Activated T-cell treated with anti-CD3 and anti-CD28 coated beads, Interleukin-2, amount 50 U/mL, for 1 hour (primary cell): ENCODE measurements at regions not wholly inside any gene's neighbourhood (a gene's known extent, or its start where the extent isn't known, plus 50 kb on each side); places are given as distances from the start of the nearest gene placed in this dataset.

ENCODE experiments used
- DNase-seq: peaks from one replicate; pipeline ENCODE4 v3.0.0-alpha.2; 2020

DNA sequence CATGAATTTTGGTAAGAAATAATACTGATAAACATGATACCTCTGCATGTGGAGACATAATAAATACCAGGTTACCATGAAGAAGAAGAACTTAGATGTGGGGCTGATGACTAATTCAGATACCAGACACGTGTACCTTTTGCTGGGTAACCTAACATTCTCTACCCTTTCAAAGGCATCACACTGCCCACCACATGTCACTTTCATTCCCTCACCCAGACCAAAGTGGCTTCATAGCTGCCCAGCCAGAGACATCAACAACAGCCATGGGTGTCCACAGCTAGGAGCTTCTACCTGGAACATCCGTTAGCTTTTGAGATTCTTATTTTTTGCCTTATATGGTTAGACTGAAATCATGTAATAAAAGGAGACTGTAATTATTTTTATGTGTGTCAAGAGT is 396.8 kb downstream of the MED10 start:
- DNase-seq, result no peak

DNA sequence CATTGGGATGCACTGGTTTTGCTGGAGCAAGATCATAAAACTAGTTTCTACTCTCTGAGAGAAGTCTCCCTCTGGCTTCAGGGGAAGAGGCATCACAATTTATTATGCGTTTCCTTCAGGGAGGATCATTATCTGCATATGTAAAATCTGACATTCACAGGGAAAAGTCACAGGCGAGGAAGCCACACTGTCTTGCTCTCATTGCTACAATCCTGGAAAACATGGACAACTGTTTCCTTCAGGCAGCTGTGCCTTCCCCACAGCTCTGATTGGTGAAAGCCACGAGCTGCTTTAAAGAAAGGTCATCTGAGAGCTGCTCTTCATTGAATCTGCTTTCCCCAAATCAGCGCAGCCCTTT is 397.8 kb downstream of the MED10 start:
- DNase-seq, result no peak

DNA sequence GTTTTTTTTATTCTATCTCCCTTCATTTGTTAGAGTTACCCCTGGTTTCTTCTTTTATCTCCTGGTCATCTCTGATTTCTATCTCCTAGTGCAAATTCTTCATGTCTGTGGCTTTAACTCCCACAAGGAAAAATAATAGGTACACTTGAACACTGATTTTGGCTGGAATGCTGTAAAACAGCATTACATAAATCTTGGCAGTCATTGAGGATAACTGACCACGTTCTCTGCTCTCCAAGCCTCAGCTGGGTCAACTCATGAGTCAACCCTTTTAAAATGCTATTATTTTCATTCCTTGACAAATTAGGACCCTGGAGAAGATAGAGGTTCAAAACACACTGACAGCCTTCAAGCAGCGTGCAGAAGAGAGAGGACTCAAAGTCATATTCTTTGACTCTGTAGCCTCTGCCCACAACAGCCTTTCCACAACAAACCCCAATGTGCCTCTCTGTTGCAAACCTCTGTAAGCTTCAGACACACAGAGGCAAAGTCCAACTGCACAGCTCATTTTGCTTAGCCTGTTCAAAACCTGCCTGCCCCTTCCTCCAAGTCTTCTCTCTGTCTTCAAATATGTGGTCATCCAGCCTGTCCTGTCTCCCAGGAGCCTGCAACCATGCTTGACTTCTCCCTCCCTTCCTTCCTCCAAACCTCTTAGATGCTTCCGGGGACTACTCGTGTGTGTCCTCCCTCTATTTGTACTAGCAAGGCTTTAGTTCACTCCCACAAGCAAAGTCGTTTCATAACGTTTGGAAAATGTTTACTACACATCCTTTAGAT is 398.4 kb downstream of the MED10 start:
- no peak for DNase-seq

GRCh38 chr5:5979377-5979760 is 399.0 kb downstream of the MED10 start:
- DNase-seq, result no peak

GRCh38 chr5:5978501-5979376 is 399.6 kb downstream of the MED10 start:
- DNase-seq, result no peak

GRCh38 chr5:5971203-5971602 is 407.1 kb downstream of the MED10 start:
- no peak for DNase-seq

GRCh38 chr5:5969942-5970483 is 408.3 kb downstream of the MED10 start:
- DNase-seq, result no peak

DNA sequence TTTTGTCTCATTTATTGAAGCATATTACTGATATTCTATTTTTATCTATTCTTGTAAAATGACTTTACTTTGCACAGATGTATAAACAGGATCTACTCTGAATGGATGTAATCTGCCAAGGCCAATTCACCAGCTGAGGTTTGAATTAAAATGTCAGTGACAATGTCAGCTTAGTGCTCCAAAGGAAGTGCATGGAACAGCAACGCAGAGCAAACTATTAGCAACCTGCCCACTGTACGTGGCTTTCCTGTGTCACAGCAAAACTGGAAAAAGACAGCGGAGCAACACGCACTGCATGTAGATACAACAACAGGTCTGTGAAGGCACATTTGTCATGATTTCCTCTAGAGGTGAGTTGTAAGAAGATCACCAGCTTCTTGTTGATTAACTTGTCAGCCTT is 409.4 kb downstream of the MED10 start:
- DNase-seq, result no peak

DNA sequence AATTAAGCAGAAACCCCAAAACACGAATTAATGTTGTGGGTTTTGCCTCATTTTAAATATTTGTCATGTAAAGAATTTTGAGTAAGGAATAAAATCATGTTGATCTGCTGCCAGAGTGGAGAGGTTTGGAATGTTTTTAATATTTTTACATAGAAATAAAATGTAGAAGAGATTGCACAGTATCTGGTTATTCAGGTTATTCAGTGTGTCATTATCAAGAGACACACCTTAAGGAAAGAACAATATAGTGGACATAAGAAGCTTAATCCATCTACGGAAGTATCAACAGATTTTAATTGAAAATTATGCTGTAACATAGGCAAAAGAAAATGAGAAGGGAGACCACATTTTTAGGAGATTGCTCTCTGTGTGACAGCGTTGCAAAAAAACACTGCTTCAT is 410.4 kb downstream of the MED10 start:
- no peak for DNase-seq

GRCh38 chr5:5967373-5967772 is 411.0 kb downstream of the MED10 start:
- DNase-seq, result no peak

DNA sequence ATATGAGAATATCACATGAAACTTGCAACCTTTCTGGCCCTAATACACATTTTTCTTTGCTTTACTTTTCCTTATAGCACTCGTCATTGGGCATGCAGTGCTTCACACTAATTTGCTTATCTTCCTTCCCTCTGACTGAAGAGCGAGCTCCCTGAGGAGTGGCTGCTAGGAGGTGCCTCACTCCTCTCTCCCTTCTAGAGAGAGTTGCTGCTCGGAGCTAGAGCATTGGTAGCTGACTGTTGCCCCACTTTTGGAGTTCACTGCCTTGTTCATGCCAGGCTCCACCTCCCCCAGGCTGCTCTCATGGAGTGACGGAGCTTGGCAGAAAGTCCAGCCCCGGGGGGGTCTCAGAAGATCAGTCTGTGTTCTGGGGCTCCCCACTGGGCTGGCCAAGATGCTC is 413.2 kb downstream of the MED10 start:
- no peak for DNase-seq

- no peak for DNase-seq
Observed at GRCh38 chr5:5964347-5964746, 414.0 kb downstream of the MED10 start.

GRCh38 chr5:5957737-5958136 is 420.6 kb downstream of the MED10 start:
- DNase-seq, result no peak

DNA sequence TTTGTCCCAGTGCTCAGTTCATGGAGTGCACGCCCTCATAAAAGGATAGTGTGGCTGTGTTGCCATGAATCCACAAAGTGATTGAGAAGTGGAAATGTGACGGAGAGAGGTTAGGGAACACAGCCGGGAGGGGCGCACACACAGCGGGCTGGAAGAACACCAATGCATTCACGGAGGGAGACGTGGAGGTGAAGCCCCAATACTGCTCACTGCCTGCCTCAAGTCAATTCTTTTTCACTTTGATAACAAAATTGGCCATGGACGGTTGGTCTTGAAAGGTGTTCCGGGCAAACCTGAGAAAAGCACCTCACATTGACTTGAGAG is 424.1 kb downstream of the MED10 start:
- DNase-seq, result no peak

GRCh38 chr5:5953584-5954274 is 424.6 kb downstream of the MED10 start:
- no peak for DNase-seq

DNA sequence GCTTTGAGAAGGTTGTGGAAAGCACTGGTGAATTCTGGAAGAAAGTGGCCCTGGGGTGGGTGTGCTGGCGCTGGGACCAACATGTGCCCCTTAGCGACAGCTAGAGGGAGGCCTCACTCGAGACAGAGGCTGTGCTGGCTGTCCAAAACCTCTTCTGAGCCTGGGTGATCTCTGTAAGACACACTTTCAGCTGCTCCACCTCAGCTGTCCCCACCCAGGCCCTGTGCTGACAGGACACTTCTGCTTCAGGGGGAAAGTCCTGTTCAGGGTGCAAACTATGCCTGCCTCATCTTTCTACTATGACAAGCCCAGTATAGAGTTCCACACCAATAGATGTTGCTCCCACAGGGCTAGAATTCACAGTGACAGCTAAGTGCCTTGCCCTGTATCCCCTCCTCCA is 426.4 kb downstream of the MED10 start:
- no peak for DNase-seq

GRCh38 chr5:5950658-5951057 is 427.7 kb downstream of the MED10 start:
- no peak for DNase-seq

- DNase-seq, result no peak
Observed at GRCh38 chr5:5941486-5941885, 436.9 kb downstream of the MED10 start.

DNA sequence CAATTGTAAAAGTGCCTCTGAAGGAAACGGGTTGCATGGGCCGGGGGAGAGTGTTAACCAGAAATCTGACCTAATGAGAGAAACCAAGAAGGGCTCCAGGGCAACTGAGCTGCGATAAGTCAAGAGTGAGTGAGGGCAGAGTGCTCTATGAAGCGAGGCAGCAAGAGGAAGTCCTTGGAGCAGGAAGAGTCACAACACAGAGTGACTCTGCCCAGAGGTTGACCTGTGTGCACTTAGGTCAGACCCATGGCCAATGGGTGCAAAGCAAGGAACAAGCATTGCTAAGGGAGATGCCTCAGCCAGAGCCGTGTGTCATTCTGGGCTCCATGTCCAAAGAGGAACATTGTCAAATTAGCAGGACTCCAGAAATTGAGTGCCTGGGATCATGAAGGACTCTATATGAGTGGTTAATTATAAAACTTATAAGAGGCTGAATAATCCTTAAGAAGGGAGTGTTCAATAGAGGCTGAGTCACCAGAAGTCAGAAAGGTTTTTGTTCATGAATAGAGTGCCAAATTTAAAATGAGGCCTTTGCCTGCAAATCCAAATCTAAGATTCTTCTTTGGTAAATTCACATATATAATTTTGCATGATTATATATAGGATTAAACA is 438.5 kb downstream of the MED10 start:
- DNase-seq, result no peak

DNA sequence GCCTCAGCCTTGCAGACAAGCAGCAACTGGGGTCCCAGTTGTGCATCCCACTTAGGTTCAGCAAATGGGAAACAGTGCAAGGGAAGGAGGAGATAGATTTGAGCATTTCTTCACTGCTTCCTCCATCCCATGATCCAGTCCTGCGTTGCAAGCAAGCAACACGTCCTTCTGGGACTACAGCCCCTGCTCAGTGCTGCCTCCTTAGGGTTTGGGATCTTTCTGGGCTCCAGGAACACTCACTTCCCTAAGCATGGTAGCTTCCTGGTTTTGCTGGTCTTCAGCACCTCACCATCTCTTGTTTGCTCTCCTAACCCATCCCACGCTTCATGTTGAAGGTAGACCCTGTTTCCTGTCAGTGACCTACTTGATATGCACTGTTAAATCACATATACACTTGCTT is 444.7 kb downstream of the MED10 start:
- DNase-seq, result no peak

GRCh38 chr5:5932824-5933223 is 445.5 kb downstream of the MED10 start:
- DNase-seq, result no peak

- DNase-seq, result no peak
Observed at GRCh38 chr5:5930561-5930960, 447.8 kb downstream of the MED10 start.

- no peak for DNase-seq
Observed at GRCh38 chr5:5929291-5930020, 448.9 kb downstream of the MED10 start.
